HAP-1 (cell line): ENCODE measurements at regions not wholly inside any gene's neighbourhood (a gene's known extent, or its start where the extent isn't known, plus 50 kb on each side); places are given as distances from the start of the nearest gene placed in this dataset.
A peak's percentile ranks its signal among the peaks of the same experiment; 100 is the strongest.
"Not testable (repeated sequence)": the region's sequence is repeated elsewhere in the genome, so short reads cannot be mapped to it uniquely, and the experiment has no call there.

Experiments
- DNase-seq, 2 experiments: peaks; one replicate each; pipeline ENCODE4 v3.0.0-alpha.2; 2016 to 2020; ENCODE audit warnings: low spot score in 2 of 2
- H3K27me3 ChIP-seq: fragments of 250-450 bp; sonication (Bioruptor Pico); 2 replicates; pipeline ENCODE4 v1.5.1; 2020; ENCODE audit warnings: low read depth, mild to moderate bottlenecking, moderate library complexity
- H3K36me3 ChIP-seq: fragments of 250-450 bp; sonication (Bioruptor Pico); replicated peaks from 2 replicates; pipeline ENCODE4 v1.5.1; 2020; ENCODE audit warnings: mild to moderate bottlenecking
- H3K4me1 ChIP-seq: fragments of 250-450 bp; sonication (Bioruptor Pico); 2 replicates; pipeline ENCODE4 v1.5.1; 2020; ENCODE audit warnings: mild to moderate bottlenecking
- H3K4me3 ChIP-seq: fragments of 250-450 bp; sonication (Bioruptor Pico); 2 replicates; pipeline ENCODE4 v1.5.1; 2020; ENCODE audit warnings: mild to moderate bottlenecking, moderate library complexity
- H3K9me3 ChIP-seq: fragments of 250-450 bp; sonication (Bioruptor Pico); 2 replicates; pipeline ENCODE4 v1.5.1; 2020; ENCODE audit warnings: mild to moderate bottlenecking, moderate library complexity
- in situ Hi-C: fragments of 300-500 bp; cut with MboI; formaldehyde crosslinking; loops from 3 replicates; pipeline ENCODE4 v1.14.3; 2020; ENCODE audit warnings: low sequenced_read_pairs, inconsistent platforms, mixed read lengths

DNA sequence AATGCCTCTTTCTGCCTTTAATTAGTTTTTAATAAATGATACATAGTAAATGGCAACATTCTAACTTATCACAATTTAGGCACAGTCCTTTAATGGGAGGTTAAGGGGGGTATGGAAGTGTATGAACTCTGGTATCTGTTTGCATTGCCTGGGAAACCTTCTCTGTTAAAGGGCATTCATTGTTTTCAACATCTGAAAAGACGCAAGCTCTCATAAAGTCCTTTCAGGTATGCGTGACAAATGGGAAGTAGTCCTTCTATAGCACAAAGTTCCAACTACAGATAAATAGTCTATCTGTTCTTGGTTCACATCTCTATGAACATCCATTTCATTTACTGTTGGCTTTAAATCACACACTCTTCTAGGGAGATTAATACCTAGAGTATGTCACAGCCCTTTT, 298.0 kb upstream of the PMFBP1 start:
- DNase-seq, result peak in 1 of 2 experiments; percentile 46
- Histone ChIP-seq H3K9me3 (no peaks in the 10 kb centered on the region), H3K4me3 (no peak overlapping the region), H3K4me1 (peaks cover 33% of the 10 kb centered on the region), H3K27me3 (no peaks in the 10 kb centered on the region), H3K36me3 (no peaks in the 10 kb centered on the region)
- in situ Hi-C loops, result loop anchor here (25.0 kb wide), 2 partner anchors 233 to 333 kb away; no protein-coding TSS in a partner anchor

DNA sequence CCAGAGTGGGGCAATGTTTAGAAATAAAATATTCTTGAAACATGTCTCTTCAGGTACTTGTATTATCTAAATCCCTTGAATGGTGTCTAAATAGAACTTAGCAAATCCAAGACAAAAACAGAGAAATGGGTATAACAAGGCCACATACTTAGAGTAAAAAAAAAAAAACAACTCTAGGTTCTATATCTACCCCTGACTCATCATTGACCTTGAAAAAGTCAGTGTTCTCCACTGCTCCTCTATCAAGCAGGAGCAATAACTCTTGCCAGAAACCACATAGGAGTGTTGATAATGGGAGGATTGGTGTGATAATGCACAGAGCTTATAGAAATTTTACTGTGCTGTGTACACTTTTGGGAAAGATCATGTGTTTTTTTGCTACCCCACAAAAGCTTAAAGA, 296.6 kb upstream of the PMFBP1 start:
- peaks cover 20% of the 10 kb centered on the region for H3K4me1 ChIP-seq
- no peak overlapping the region for H3K4me3 ChIP-seq
- no peaks in the 10 kb centered on the region for H3K9me3 ChIP-seq
- in situ Hi-C loops, result loop anchor here (25.0 kb wide), 2 partner anchors 231 to 331 kb away; no protein-coding TSS in a partner anchor
- H3K27me3 ChIP-seq, result no peaks in the 10 kb centered on the region
- H3K36me3 ChIP-seq, result no peaks in the 10 kb centered on the region
- no peak for DNase-seq

DNA sequence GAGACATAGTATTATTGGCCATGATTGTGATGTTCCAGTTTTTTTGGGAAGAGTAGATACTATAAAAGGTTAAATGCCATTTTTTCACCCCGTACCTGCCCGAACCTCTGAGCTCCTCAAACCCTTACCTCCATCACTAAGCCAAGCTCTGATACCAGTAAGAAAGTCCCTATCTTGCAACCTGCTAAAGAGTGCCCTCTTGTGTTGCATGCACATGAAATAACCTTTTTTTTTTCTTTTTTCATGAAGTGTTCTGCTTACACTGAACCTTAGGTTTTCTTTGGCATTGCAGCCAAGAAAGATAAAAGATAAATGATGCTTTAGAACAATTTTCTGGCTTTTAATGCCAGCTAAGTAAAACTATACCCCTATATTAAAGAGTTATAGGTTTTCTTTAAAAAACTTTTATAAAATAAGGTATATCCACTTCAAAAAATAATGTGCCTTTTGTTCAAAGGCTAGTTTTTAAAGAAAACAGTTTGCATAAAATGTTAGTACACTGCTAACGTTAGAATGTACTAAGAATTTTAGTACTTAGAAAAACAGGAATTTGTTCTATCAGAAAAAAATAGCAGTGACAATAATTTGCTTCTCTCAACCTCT, 295.3 kb upstream of the PMFBP1 start:
- H3K36me3 ChIP-seq, result no peaks in the 10 kb centered on the region
- H3K27me3 ChIP-seq, result no peaks in the 10 kb centered on the region
- in situ Hi-C loops, result loop anchor here (25.0 kb wide), 2 partner anchors 230 to 330 kb away; no protein-coding TSS in a partner anchor
- peak; percentile 21 to 76 for DNase-seq
- no peaks in the 10 kb centered on the region for H3K9me3 ChIP-seq
- peaks cover 20% of the 10 kb centered on the region for H3K4me1 ChIP-seq
- no peak overlapping the region for H3K4me3 ChIP-seq

DNA sequence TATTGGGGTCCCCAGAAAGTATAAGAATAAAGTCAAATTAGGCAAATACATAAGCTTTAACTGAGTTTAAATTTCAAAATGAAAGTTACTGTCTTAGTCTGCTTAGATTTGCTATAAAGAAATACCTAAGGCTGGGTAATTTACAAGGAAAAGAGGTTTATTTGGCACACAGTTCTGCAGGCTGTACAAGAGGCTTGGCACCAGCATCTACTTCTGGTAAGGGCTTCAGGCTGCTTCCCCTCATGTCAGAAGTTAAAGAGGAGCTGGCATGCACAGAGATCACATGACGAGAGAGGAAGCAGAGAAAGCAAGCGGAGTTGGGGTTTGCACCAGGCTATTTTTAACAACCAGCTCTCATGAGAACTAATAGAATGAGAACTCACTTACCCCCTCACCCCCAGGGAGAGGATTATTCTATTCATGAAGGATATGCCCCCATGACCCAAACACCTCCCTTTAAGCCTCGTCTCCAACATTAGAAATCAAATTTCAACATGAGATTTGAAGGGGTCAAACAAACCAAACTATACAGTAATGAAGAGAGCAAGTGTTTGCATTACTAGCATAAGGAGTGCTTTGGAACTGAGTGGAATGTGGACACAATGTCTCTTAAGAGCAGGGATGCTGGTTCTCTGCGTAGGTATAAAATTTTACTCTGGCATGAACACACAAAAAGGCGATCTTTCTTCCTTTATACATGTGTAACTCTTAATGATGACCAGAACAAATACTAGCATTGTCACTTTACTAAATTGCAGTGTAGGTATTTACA, 292.8 kb upstream of the PMFBP1 start:
- in situ Hi-C loops, result loop anchor here (25.0 kb wide), 2 partner anchors 227 to 327 kb away; no protein-coding TSS in a partner anchor
- Histone ChIP-seq H3K27me3 (no peaks in the 10 kb centered on the region), H3K36me3 (no peaks in the 10 kb centered on the region), H3K4me1 (peaks cover 4% of the 10 kb centered on the region), H3K4me3 (no peak overlapping the region), H3K9me3 (no peaks in the 10 kb centered on the region)
- no peak for DNase-seq

GRCh38 chr16:72464052-72464451, 292.1 kb upstream of the PMFBP1 start:
- DNase-seq, result no peak
- H3K27me3 ChIP-seq, result no peaks in the 10 kb centered on the region
- H3K9me3 ChIP-seq, result no peaks in the 10 kb centered on the region
- H3K4me3 ChIP-seq, result no peak overlapping the region
- no peaks in the 10 kb centered on the region for H3K36me3 ChIP-seq
- H3K4me1 ChIP-seq, result peaks cover 3% of the 10 kb centered on the region; the same call in 1 of the 2 replicates
- in situ Hi-C loops, result loop anchor here (25.0 kb wide), 2 partner anchors 227 to 327 kb away; no protein-coding TSS in a partner anchor

GRCh38 chr16:72458035-72458434, 286.1 kb upstream of the PMFBP1 start:
- in situ Hi-C loops, result loop anchor here (25.0 kb wide), 2 partner anchors 221 to 321 kb away; no protein-coding TSS in a partner anchor
- Histone ChIP-seq H3K27me3 (no peaks in the 10 kb centered on the region), H3K9me3 (no peaks in the 10 kb centered on the region; the same call in 1 of the 2 replicates), H3K36me3 (no peaks in the 10 kb centered on the region), H3K4me1 (no peaks in the 10 kb centered on the region), H3K4me3 (no peak overlapping the region)
- DNase-seq, result no peak

- DNase-seq, result no peak
- Histone ChIP-seq H3K4me1 (no peaks in the 10 kb centered on the region), H3K27me3 (no peaks in the 10 kb centered on the region), H3K9me3 (no peaks in the 10 kb centered on the region; the same call in 1 of the 2 replicates), H3K36me3 (no peaks in the 10 kb centered on the region), H3K4me3 (no peak overlapping the region)
- in situ Hi-C loops, result loop anchor here (25.0 kb wide), 2 partner anchors 220 to 320 kb away; no protein-coding TSS in a partner anchor
Observed at GRCh38 chr16:72457243-72457940, 285.4 kb upstream of the PMFBP1 start.

- DNase-seq, result peak in 1 of 2 experiments; percentile 9
- in situ Hi-C loops, result loop anchor here (25.0 kb wide), 2 partner anchors 219 to 319 kb away; no protein-coding TSS in a partner anchor
- Histone ChIP-seq H3K4me1 (no peaks in the 10 kb centered on the region), H3K9me3 (no peaks in the 10 kb centered on the region; the same call in 1 of the 2 replicates), H3K36me3 (no peaks in the 10 kb centered on the region), H3K4me3 (no peak overlapping the region), H3K27me3 (no peaks in the 10 kb centered on the region)
Observed at GRCh38 chr16:72455743-72456659, 284.0 kb upstream of the PMFBP1 start.

DNA sequence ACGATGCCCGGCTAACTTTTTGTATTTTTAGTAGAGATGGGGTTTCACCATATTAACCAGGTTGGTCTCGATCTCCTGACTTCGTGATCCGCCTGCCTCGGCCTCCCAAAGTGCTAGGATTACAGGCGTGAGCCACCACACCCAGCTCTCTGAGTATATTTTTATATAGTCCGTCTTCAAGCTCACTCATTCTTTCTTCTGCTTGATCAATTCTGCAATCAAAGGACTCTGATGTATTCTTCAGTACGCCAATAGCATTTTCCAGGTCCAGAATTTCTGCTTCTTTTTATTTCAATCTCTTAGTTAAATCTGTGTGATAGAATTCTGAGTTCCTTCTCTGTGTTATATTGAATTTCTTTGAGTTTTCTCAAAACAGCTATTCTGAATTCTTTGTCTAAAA, 281.9 kb upstream of the PMFBP1 start:
- H3K27me3 ChIP-seq, H3K4me3 ChIP-seq, H3K4me1 ChIP-seq, H3K9me3 ChIP-seq, DNase-seq, H3K36me3 ChIP-seq: not testable (repeated sequence)
- in situ Hi-C loops, result loop anchor here (25.0 kb wide), 2 partner anchors 217 to 317 kb away; no protein-coding TSS in a partner anchor

- Histone ChIP-seq H3K4me1 (no peaks in the 10 kb centered on the region), H3K9me3 (0 out of 2 replicates have a peak, but pooled peaks cover 5% of the 10 kb centered on the region), H3K4me3 (no peak overlapping the region), H3K36me3 (no peaks in the 10 kb centered on the region), H3K27me3 (no peaks in the 10 kb centered on the region)
- in situ Hi-C loops, result no loop called here
- no peak for DNase-seq
Observed at GRCh38 chr16:72444696-72445095, 272.7 kb upstream of the PMFBP1 start.

DNA sequence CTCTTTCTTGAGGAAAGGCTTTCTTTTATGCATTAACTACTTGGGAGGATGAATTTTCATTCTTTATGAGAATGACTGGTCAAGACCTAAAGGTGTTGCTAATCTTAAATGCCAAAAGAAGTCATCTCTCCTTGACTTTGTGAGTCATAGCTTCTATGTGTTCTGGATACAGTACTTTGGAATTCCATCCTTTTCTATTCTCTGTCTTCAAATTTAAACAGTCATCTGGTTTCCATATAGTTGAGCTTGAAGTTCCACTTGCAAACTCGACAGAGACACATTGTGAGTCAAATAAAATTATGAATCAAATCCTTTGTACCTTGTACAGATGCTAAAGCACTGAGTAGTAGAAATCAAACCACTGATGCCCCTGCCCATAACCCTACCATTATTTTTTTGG, 271.9 kb upstream of the PMFBP1 start:
- no peak for DNase-seq
- Histone ChIP-seq H3K36me3 (no peaks in the 10 kb centered on the region), H3K9me3 (0 out of 2 replicates have a peak, but pooled peaks cover 5% of the 10 kb centered on the region), H3K4me1 (no peaks in the 10 kb centered on the region; the same call in 1 of the 2 replicates), H3K27me3 (no peaks in the 10 kb centered on the region), H3K4me3 (no peak overlapping the region)
- in situ Hi-C loops, result no loop called here

- Histone ChIP-seq H3K4me3 (no peak overlapping the region), H3K9me3 (0 out of 2 replicates have a peak, but pooled peaks cover 5% of the 10 kb centered on the region), H3K36me3 (no peaks in the 10 kb centered on the region), H3K27me3 (no peaks in the 10 kb centered on the region), H3K4me1 (no peaks in the 10 kb centered on the region; the same call in 1 of the 2 replicates)
- in situ Hi-C loops, result no loop called here
- no peak for DNase-seq
Observed at GRCh38 chr16:72442385-72443158, 270.6 kb upstream of the PMFBP1 start.
